DMS79 (cell line): ENCODE measurements at regions not wholly inside any gene's neighbourhood (a gene's known extent, or its start where the extent isn't known, plus 50 kb on each side); places are given as distances from the start of the nearest gene placed in this dataset.
"Not testable (repeated sequence)": the region's sequence is repeated elsewhere in the genome, so short reads cannot be mapped to it uniquely, and the experiment has no call there.

ENCODE experiments used
- DNase-seq: peaks from one replicate; lab custom pipeline; 2025; lab: John Stamatoyannopoulos, UW

DNA sequence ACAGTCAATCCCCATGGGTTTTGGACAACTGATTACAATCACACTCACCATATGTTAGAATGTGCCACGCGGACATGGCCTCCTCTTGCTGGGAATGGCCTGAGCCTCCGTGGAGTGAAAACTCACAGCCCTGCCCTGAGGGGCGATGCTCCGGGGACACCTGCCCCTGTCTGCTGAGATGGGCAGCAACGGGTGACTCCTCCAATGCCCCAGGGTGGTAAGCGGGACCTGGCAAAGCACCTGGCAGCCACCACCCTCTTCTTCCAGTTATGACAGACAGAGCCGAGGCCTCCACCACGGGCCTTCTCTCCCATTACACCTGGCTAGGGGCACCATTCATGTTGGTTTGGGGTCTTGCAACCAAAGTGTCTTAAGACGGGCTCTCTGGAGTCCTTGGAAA lies 94.9 kb upstream of the COL5A1 start:
- DNase-seq, result no peak

GRCh38 chr9:134547161-134548100 lies 94.2 kb upstream of the COL5A1 start:
- peak; percentile 17 for DNase-seq

GRCh38 chr9:134548185-134548584 lies 93.4 kb upstream of the COL5A1 start:
- no peak for DNase-seq

GRCh38 chr9:134548618-134549017 lies 93.0 kb upstream of the COL5A1 start:
- DNase-seq, result no peak

GRCh38 chr9:134549336-134549735 lies 92.3 kb upstream of the COL5A1 start:
- DNase-seq, result no peak

DNA sequence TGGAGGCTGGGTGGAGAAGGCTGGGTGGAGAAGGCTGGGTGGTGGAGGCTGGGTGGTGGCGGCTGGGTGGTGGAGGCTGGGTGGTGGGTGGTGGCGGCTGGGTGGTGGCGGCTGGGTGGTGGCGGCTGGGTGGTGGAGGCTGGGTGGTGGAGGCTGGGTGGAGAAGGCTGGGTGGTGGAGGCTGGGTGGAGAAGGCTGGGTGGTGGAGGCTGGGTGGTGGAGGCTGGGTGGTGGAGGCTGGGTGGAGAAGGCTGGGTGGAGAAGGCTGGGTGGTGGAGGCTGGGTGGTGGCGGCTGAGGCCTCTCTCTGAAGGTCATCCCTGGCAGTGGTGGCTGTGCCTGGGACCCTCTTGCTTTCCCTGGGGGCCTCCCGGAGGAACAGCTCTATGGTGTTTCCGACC lies 91.5 kb upstream of the COL5A1 start:
- not testable (repeated sequence) for DNase-seq

GRCh38 chr9:134550584-134550983 lies 91.0 kb upstream of the COL5A1 start:
- no peak for DNase-seq

- no peak for DNase-seq
Observed at GRCh38 chr9:134551176-134551575, 90.4 kb upstream of the COL5A1 start.

DNA sequence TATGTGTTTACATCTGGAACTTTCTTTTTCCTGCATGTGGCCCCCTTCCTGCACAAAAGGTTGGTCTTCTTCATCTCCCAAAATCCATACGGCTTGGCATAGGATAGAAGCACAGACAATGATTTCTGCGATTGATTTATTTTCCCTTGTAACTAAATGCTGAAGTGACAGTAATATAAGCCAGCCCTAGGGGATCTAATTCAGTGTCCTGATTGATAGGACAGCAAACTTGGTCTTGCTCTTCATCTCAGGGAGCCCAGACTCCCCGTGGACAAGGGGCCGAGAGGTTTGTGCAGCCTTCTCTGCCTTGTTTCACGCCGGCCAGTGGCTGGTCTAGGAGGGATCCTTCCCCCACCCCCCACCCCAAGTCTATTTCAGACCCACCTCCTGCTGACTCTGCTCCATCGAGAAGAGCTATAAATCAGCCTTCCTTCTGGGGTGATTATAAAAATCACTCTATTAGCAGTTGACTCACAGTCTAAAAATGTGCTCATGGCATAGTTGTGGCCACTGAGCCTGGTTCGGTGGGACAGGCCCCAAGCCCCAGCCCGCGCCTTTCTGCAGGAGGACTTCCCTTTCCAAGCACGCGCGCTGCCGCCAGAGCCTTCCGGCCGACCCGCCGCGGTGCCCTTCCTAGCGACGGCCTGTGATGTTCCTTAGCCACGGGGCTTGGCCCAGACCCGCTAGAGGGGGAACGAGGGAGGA lies 89.8 kb upstream of the COL5A1 start:
- DNase-seq, result no peak

- no peak for DNase-seq
Observed at GRCh38 chr9:134552349-134552990, 89.1 kb upstream of the COL5A1 start.

DNA sequence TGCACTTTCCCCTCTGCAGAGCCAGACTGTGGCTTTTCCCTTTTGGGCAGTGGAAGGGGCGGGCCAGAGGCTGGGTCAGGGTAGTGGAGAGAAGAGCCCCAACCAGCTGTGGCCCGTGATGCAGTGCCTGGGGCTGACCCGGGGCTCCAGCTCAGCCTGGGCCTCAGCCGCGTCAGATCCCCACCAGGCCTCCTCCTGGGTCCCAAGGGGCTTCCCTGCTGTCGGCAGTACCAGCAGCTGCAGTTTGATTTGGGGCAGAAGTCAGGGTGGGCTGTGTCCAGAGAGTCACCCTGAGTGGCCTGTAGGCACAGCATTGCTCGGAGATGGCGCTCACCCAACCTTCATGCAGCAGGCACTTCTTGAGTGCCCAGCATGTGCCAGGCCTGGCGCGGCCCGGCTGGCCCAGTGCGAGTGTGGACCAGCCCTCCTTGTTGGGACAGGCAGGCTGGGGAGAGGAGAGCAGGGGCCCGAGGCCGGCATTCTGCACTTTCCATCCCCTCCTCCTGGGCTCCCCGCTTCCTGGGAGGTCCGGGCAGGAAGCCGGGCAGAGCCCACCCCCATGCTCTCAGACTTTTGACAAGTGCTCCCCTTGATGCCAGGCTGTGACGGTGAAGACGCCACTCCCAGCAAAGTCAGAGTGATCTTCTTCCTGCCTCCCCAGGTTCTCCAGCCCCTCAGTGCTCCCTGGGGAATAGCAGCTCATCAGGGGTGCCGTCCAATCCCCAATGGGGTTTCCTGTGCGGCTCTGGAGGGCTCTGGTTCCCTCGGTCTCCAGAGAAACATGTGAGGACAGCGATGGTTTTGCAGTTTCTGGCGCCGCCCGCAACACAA lies 88.3 kb upstream of the COL5A1 start:
- DNase-seq, result no peak

DNA sequence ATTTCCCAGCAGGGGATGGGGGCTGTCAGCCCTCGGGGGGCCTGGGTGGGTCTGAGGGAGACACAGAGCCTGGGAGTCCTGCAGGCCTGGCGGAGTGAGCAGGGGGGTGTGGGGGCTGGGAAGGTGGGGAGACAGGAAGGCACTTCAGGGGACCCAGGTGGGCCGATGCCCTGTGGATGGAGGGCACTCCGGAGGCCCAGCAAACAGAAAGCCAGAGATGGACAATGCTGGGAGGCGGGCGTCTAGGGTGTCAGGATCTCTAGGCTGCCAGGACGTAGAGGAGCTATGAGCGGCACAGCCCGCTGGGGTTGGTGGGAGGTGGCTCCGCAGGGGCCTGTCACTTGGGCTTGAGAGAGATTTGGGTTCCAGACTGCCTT lies 87.6 kb upstream of the COL5A1 start:
- no peak for DNase-seq

DNA sequence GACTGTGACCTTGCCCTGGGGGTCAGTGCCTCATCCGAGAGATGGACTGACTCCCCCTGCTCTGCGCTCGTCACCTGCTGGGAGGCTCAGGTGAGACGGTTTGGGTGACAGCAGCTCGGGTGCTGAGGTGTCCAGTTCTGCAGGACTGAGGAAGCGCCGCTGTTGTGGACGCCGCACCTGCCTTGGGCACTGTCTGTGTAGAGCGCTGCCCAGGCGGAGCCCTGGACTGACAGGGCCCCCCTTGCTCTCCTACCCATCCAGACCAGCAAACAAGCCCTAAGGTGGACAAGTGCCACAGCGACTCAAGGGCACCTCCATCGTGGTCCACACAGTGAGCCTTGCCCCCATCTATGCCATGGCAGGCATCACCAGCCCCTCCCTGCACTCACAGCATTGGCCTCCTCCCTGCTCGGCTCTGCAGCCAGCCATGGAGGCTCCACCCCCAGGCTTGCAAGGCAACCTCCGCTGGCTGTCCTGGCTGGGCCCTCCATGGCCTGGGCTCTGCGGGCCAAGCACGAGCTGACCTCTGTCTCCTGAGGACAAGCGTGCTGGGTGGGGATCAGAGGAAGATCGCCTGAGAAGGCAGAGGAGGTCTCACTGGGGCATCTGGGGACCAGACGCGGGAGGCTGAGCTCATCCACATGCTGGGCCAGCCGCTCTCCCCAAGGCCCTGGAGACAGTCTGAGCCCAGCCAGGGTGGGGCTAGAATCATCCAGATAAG lies 87.1 kb upstream of the COL5A1 start:
- DNase-seq, result no peak

DNA sequence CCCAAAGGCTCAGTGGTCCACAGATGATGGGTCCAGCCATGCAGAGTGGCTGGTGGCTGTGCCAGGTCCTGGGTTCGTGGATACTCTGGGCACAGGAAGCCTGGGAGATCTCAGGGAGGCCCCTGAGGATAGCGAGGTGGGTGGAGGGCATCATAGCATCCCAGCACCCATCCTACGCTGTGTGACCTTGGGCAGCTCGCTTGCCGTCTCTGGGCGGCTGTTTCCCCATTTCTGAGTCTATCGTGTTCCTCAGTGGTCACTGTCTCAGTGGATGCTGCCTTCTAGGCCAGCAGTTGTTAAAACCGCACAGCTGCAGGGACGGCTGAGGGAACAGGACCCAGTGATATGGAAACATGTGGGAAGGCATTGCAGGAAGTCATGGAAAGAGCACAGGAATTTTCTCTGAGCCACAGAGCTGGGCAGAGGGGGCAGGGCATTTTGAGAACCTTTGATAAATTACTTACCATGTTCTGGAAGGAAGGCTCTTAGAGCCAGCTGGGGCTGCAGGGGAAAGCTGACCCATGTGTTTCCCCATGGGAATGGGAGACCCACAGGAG lies 86.4 kb upstream of the COL5A1 start:
- DNase-seq, result no peak

- no peak for DNase-seq
Observed at GRCh38 chr9:134556531-134557068, 85.0 kb upstream of the COL5A1 start.

- no peak for DNase-seq
Observed at GRCh38 chr9:134557331-134557730, 84.3 kb upstream of the COL5A1 start.

DNA sequence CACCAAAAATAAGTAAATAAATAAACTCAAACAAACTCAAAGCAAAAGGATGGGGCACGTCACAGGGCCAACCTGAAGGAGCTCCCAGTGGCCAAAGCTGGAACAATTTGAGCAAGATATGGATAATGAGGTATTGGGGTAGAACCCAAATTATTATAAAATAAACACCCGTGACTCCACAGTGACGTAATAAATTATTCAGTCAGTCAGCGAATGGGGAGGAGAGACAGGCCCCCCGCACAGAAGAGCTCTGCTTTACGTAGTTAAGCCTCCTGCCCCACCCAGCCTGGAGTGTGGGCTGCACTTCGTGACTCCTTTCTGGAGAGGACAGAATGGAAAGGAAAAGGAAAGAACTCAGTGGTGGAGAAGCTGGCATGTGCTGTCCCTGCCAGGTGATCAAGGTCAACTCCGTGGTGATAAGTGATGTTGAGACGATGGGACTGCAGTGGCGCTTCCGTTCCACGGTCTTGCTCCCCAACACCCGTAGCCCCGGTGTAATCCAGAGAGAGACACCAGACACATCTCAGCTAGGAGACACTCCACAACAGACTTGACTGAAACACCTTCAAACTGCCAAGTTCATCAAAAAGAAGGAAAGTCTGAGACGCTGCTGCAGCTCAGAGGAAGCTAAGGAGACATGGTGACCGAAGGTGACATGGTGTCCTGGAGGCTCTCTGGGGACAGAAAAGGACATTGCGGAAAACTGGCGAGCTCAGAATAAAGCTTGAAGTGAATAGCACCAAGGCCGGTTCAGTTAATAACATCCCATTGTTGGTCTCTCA lies 83.3 kb upstream of the COL5A1 start:
- DNase-seq, result no peak

- no peak for DNase-seq
Observed at GRCh38 chr9:134559013-134559412, 82.6 kb upstream of the COL5A1 start.

GRCh38 chr9:134560206-134560605 lies 81.4 kb upstream of the COL5A1 start:
- no peak for DNase-seq

GRCh38 chr9:134560654-134561053 lies 80.9 kb upstream of the COL5A1 start:
- no peak for DNase-seq
